CD4-positive, alpha-beta T cell treated with Interleukin-4 for 1 hour (primary cell): ENCODE measurements at regions not wholly inside any gene's neighbourhood (a gene's known extent, or its start where the extent isn't known, plus 50 kb on each side); places are given as distances from the start of the nearest gene placed in this dataset.
"Not testable (repeated sequence)": the region's sequence is repeated elsewhere in the genome, so short reads cannot be mapped to it uniquely, and the experiment has no call there.

Source experiments
- DNase-seq, 2 donors: peaks; one replicate each; pipeline ENCODE4 v3.0.0-alpha.2; 2020 to 2022

GRCh38 chr5:87741881-87742280 lies 329.2 kb upstream of the CCNH start:
- no peak for DNase-seq

- no peak for DNase-seq
Observed at GRCh38 chr5:87735923-87736322, 323.2 kb upstream of the CCNH start.

- DNase-seq = no peak
Observed at GRCh38 chr5:87733897-87734296, 321.2 kb upstream of the CCNH start.

- DNase-seq = no peak
Observed at GRCh38 chr5:87732875-87733768, 320.4 kb upstream of the CCNH start.

- DNase-seq = no peak
Observed at GRCh38 chr5:87729781-87730180, 317.1 kb upstream of the CCNH start.

- no peak for DNase-seq
Observed at GRCh38 chr5:87722286-87722685, 309.6 kb upstream of the CCNH start.

- DNase-seq = not testable (repeated sequence)
Observed at GRCh38 chr5:87718224-87718925, 305.6 kb upstream of the CCNH start.

- no peak for DNase-seq
Observed at GRCh38 chr5:87717761-87718160, 305.0 kb upstream of the CCNH start.

GRCh38 chr5:87705876-87706275 lies 293.1 kb upstream of the CCNH start:
- DNase-seq = no peak

- no peak for DNase-seq
Observed at GRCh38 chr5:87686975-87687374, 274.2 kb upstream of the CCNH start.

- no peak for DNase-seq
Observed at GRCh38 chr5:87686018-87686417, 273.3 kb upstream of the CCNH start.

- DNase-seq = no peak
Observed at GRCh38 chr5:87674235-87674634, 261.5 kb upstream of the CCNH start.

- DNase-seq = no peak
Observed at GRCh38 chr5:87671146-87671545, 258.4 kb upstream of the CCNH start.

- DNase-seq = no peak
Observed at GRCh38 chr5:87665166-87665565, 252.4 kb upstream of the CCNH start.

GRCh38 chr5:87661784-87662566 lies 249.2 kb upstream of the CCNH start:
- no peak for DNase-seq

GRCh38 chr5:87653242-87653641 lies 240.5 kb upstream of the CCNH start:
- DNase-seq = no peak

GRCh38 chr5:87650284-87650683 lies 237.6 kb upstream of the CCNH start:
- no peak for DNase-seq

GRCh38 chr5:87649455-87649854 lies 236.7 kb upstream of the CCNH start:
- DNase-seq = no peak

GRCh38 chr5:87645224-87645623 lies 232.5 kb upstream of the CCNH start:
- no peak for DNase-seq

- DNase-seq = no peak
Observed at GRCh38 chr5:87640902-87641301, 228.2 kb upstream of the CCNH start.

- no peak for DNase-seq
Observed at GRCh38 chr5:87627363-87627762, 214.6 kb upstream of the CCNH start.

GRCh38 chr5:87608385-87608784 lies 195.7 kb upstream of the CCNH start:
- DNase-seq = no peak

- no peak for DNase-seq
Observed at GRCh38 chr5:87605663-87606062, 192.9 kb upstream of the CCNH start.

GRCh38 chr5:87599778-87600177 lies 187.0 kb upstream of the CCNH start:
- DNase-seq = no peak
